Activated naive CD4-positive, alpha-beta T cell treated with anti-CD3 and anti-CD28 coated beads for 36 hours (primary cell): ENCODE measurements at regions not wholly inside any gene's neighbourhood (a gene's known extent, or its start where the extent isn't known, plus 50 kb on each side); places are given as distances from the start of the nearest gene placed in this dataset.
"Not testable (repeated sequence)": the region's sequence is repeated elsewhere in the genome, so short reads cannot be mapped to it uniquely, and the experiment has no call there.

ENCODE experiments used
- CTCF ChIA-PET: fragments of 350-600 bp; sonication (Branson Sonifier 250); formaldehyde crosslinking; loops from one replicate; lab custom pipeline; 2021; ENCODE audit warnings: antibody characterized with exemption; lab: Charles Lee
- DNase-seq: peaks from one replicate; pipeline ENCODE4 v3.0.0-alpha.2; 2020
- H3K27ac Mint-ChIP-seq: one replicate; pipeline ENCODE4 v1.8.0; 2021; ENCODE audit warnings: mild to moderate bottlenecking, mixed read lengths
- H3K27me3 Mint-ChIP-seq: one replicate; pipeline ENCODE4 v1.8.0; 2021; ENCODE audit warnings: low read depth, mixed read lengths
- H3K36me3 Mint-ChIP-seq: one replicate; pipeline ENCODE4 v1.8.0; 2021; ENCODE audit warnings: low read depth, mixed read lengths
- H3K4me1 Mint-ChIP-seq: one replicate; pipeline ENCODE4 v1.8.0; 2021; ENCODE audit warnings: low read depth, mixed read lengths
- H3K4me3 Mint-ChIP-seq: one replicate; pipeline ENCODE4 v1.8.0; 2021; ENCODE audit warnings: mild to moderate bottlenecking, moderate library complexity, mixed read lengths
- H3K9me3 Mint-ChIP-seq: one replicate; pipeline ENCODE4 v1.8.0; 2021; ENCODE audit warnings: mixed read lengths
- intact Hi-C: fragments of 100-400 bp; cut with micrococcal nuclease; formaldehyde crosslinking; loops from one replicate; pipeline ENCODE4 v1.15.1; 2023

DNA sequence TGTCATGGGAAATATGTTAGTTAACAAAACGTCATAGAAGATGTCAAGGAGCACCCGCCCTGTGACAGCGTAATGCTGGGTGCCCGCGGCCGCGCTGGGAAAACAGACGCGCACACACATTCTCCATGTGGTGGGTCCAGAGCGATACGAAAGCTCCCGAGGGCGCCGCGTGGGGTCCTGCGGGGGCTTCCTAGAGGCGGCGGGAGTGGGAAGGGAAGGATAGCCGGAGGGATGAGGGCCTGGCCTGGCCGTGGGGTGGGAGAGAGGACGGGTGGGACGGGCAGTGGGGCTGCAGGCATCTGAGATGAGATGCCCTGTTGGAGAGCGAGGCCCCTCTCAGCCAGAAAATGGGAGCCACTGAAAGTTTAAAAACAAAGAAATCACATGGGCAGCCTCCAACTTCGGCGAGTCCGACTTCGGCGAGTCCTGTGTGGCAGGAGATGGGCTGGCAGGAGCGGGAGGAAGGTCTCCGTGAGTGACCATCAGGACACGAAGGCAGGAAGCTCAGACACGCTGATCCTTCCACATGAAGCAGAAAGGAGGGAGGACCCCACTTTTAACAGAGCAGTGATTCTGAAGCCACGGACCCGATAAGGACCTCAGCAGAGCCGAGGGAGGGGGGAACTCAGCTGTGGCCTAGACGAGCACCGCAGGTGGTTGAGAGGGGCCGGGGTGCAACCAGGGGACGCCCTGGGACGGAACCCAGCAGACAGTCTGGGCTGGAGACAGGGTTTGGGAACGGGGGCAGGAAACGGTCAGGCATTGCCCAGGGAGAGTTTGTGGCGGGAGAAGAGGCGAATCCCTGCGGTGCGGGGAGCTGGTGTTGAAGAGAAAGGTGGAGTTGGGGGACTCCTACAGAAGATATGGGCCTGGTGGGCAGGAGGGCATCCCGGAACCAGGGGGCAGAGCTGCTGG, 114.1 kb upstream of the FRMD1 start:
- peaks cover 8% of the 10 kb centered on the region for H3K27me3 Mint-ChIP-seq
- CTCF ChIA-PET: no interaction called here
- no peak for DNase-seq
- no peaks in the 10 kb centered on the region for H3K9me3 Mint-ChIP-seq
- H3K4me1 Mint-ChIP-seq: no peaks in the 10 kb centered on the region
- no peaks in the 10 kb centered on the region for H3K36me3 Mint-ChIP-seq
- H3K27ac Mint-ChIP-seq: no peak overlapping the region
- intact Hi-C loops: no loop called here
- H3K4me3 Mint-ChIP-seq: no peak overlapping the region

DNA sequence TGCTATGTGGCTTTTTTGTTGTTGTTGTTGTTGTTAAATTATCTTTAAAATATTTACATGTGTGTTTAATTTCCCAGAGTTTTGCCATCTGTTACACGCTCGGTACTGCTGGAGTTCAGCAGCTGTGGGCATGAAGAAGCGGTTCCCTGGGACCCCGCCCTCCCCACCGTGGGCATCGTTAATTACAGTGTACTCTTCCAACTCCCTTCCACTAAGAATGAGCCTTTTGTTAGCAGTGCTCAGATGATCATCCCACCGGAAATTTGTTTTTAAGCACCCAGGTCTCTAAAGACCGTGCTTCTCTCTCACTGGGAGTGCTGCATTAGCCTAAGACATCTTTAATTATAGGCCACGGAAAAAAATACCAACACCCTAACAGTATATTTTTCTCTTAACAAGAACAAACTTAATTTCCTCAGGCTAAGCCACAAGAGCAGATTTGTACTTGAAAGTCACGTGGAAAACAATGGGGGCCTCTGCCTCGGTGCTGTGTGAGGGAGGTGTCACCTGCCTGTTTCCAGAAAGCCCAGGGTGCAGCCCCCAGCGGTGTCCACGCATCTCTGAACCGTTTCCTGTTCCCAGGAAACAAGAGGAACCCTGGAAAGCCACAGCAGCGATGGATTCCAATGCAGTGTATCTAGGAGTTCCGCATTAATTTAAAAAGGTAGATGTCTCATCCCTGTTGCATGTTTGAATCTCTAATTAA, 113.3 kb upstream of the FRMD1 start:
- H3K27ac Mint-ChIP-seq: no peak overlapping the region
- H3K36me3 Mint-ChIP-seq: no peaks in the 10 kb centered on the region
- no peak for DNase-seq
- intact Hi-C loops: no loop called here
- no peak overlapping the region for H3K4me3 Mint-ChIP-seq
- no peaks in the 10 kb centered on the region for H3K4me1 Mint-ChIP-seq
- CTCF ChIA-PET: no interaction called here
- H3K9me3 Mint-ChIP-seq: no peaks in the 10 kb centered on the region
- H3K27me3 Mint-ChIP-seq: peaks cover 8% of the 10 kb centered on the region

DNA sequence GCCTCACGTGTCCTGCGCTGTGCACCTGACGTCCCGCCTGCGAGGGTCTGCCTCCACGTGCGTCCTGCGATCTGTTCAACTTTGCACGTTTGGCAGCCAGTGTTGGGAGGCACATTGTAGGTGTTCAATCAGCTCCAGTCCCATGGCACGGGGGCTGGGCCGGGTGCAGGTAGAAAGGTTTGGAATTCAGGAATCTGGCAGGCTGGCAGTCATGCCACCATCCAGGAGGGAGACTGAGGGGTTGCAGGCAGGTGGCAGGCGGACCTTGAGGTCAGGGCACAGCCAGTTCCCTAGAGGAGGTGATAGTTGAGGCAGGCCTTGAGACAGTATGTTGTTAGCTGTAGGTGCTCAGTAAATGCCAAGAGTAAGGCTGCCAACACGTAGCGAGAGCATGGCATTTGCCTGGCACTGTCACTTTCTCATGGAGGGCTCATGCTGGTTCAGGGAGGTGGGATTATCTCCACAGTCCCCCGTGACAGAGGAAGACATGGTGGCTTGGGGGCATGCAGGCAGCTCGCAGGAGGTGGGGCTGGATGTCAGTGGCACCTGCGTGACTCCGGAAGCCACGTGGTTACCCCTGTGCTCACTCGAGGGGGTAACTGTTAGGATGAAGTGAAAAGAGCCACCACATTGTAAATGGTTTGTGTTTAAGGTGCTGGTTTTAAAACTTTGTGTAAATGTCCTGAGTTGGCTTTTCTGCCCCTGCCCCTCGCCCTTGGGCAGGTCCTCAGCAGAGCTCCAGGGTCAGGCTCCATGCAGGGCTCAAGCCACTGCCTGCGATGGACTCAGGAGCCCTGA, 111.8 kb upstream of the FRMD1 start:
- Mint-ChIP-seq H3K36me3 (no peaks in the 10 kb centered on the region), H3K9me3 (no peaks in the 10 kb centered on the region), H3K27me3 (peaks cover 8% of the 10 kb centered on the region), H3K4me1 (no peaks in the 10 kb centered on the region), H3K4me3 (no peak overlapping the region), H3K27ac (no peak overlapping the region)
- DNase-seq: no peak
- CTCF ChIA-PET: no interaction called here
- intact Hi-C loops: no loop called here

DNA sequence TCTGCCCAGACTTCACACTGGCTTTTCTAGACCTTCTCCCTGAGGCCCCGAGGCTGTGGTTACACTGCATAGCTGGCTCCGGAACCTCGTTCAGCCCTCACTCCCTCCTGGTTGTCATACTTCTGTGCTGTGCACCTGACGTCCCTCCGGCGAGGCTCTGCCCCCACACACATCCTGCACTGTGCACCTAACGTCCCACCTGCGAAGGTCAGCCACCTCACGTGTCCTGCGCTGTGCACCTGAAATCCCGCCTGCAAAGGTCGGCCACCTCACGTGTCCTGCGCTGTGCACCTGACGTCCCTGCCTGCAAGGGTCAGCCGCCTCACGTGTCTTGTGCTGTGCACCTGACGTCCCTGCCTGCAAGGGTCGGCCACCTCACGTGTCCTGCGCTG, 111.0 kb upstream of the FRMD1 start:
- no peak overlapping the region for H3K27ac Mint-ChIP-seq
- no peak for DNase-seq
- peaks cover 8% of the 10 kb centered on the region for H3K27me3 Mint-ChIP-seq
- no peaks in the 10 kb centered on the region for H3K9me3 Mint-ChIP-seq
- H3K36me3 Mint-ChIP-seq: no peaks in the 10 kb centered on the region
- intact Hi-C loops: no loop called here
- CTCF ChIA-PET: no interaction called here
- no peak overlapping the region for H3K4me3 Mint-ChIP-seq
- H3K4me1 Mint-ChIP-seq: no peaks in the 10 kb centered on the region

DNA sequence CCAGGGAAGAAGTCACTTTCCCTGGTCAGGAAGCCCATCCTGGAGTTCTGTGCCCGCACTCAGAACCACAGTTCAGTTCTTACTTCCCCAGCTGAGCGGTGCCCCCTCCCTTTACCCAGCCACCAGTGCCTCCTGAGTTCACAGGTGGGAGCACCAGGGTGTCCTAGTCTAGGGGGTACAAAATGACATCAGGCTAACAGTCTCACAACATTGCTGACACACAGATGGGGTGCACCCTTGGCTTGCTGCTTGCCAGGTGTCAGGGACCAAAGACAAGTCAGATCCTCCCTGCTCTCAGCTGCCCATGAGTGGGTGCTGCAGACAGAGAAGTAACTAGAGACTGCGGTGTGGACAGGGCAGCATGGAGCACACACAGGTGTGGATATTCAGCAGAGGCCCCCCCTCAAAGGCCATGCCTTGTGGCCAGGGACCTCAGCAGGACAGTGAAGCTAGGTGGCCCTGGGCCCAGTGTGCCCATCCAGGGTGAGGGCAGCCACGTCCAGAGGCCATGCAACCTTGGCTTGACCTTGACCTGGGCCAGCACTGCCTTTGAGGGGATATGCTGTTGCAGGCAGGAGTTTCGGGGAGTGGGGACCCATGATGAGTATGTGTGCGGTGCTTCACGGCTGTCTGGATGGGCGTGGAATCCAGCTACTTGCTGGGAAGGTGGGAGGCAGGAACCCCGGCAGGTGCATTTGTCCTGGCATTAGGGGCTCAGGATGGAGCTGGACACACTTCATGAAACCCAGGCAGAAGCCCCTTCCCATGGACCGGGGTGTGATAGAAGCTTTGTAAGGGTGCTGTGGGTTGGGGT, 110.4 kb upstream of the FRMD1 start:
- peaks cover 8% of the 10 kb centered on the region for H3K27me3 Mint-ChIP-seq
- intact Hi-C loops: no loop called here
- CTCF ChIA-PET: no interaction called here

DNA sequence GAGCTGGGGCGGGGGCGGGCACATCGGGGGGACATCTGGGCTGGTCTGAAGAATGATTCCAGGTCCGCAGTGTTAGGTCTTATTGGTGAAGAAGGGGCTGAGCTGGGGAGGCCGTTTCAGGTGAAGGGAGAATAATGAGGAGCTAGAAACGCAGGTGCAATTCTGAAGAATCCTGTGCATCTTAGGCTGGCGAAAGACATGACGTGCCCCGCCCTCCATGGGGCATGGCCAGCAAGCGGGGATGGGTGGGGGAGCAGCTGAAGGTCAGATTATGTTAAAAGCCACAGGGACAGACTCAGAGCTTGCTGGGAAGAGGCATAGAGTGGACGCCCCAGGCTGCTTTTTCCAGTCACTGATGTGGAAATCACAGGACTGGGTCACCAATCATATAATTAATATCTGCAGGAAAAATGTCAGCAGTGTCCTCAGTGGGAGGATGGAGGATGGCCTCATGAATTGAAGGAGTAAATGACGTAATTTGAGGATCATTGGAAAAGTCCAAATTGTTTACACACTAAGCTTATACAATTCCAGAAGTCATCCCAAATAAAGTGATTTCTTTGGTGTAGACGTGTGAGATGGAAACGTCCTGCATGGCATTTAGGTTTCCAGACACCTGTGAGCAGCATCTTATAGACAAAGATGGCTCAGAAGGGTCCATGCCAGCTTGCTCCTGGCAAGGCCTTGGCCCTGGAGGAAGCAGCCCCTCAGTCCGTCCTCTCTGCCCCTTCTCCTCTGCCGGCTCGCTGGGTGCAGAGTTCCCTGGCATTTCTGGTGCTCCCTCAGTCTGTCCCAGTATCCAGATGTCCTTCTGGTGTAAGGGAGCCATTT, 109.6 kb upstream of the FRMD1 start:
- Mint-ChIP-seq H3K27me3 (peaks cover 8% of the 10 kb centered on the region), H3K4me1 (no peaks in the 10 kb centered on the region), H3K4me3 (no peak overlapping the region), H3K27ac (no peak overlapping the region), H3K36me3 (no peaks in the 10 kb centered on the region), H3K9me3 (no peaks in the 10 kb centered on the region)
- intact Hi-C loops: no loop called here
- DNase-seq: no peak
- CTCF ChIA-PET: no interaction called here

More for the DNA sequence above, 110.4 kb upstream of the FRMD1 start:
- Mint-ChIP-seq H3K4me3 (no peak overlapping the region), H3K4me1 (no peaks in the 10 kb centered on the region), H3K27ac (no peak overlapping the region), H3K9me3 (no peaks in the 10 kb centered on the region), H3K36me3 (no peaks in the 10 kb centered on the region)
- DNase-seq: no peak

DNA sequence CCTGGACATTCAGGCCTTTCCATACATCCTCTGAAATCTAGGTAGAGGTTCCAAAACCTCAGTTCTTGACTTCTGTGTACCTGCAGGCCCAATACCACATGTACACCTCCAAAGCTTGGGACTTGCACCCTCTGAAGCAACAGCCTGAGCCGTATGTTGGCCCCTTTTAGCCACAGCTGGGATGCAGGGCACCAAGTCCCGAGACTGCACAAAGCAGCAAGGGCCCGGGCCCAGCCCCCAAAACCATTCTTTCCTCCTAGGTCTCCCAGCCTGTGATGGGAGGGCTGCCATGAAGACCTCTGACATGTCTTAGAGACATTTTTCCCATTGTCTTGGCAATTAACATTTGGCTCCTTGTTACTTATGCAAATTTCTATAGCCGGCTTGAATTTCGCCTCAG, 107.4 kb upstream of the FRMD1 start:
- intact Hi-C loops: no loop called here
- no peaks in the 10 kb centered on the region for H3K9me3 Mint-ChIP-seq
- no peaks in the 10 kb centered on the region for H3K4me1 Mint-ChIP-seq
- H3K27me3 Mint-ChIP-seq: peaks cover 2% of the 10 kb centered on the region
- no peak for DNase-seq
- no peak overlapping the region for H3K4me3 Mint-ChIP-seq
- H3K27ac Mint-ChIP-seq: no peak overlapping the region
- no peaks in the 10 kb centered on the region for H3K36me3 Mint-ChIP-seq
- CTCF ChIA-PET: no interaction called here

DNA sequence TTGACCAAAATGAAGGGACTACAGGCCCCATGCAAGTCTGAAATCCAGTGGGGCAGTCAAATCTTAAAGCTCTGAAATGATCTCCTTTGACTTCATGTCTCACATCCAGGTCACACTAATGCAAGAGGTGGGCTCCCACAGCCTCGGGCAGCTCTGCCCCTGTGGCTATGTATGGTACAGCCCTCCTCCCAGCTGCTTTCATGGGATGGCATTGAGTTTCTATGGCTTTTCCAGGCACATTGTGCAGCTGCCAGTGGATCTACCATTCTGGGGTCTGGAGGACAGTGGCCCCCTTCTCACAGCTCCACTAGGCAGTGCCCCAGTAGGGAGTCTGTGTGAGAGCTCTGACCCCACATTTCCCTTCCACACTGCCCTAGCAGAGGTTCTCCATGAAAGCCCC, 107.0 kb upstream of the FRMD1 start:
- intact Hi-C loops, H3K4me3 Mint-ChIP-seq, H3K27ac Mint-ChIP-seq, CTCF ChIA-PET, H3K4me1 Mint-ChIP-seq, H3K9me3 Mint-ChIP-seq, DNase-seq, H3K27me3 Mint-ChIP-seq, H3K36me3 Mint-ChIP-seq: not testable (repeated sequence)

DNA sequence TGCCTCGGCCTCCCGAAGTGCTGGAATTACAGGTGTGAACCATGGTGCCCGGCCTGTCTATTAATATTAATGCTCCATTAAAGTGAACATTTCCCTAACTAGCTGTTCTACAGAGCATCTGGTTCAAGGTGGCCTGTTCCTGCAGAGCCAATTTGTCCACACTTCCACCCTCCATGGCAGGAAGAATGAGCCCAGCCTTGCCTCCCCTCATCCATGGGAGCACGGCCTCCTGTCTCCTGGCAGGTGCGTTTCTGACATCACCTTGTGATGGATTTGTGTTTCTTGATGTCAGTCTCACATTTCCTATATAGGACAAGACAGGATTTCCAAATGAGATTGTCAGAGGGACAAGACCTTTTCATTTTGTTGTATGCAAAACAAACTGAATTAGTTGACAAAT, 105.7 kb upstream of the FRMD1 start:
- Mint-ChIP-seq H3K4me3 (no peak overlapping the region), H3K27ac (no peak overlapping the region), H3K4me1 (no peaks in the 10 kb centered on the region), H3K9me3 (no peaks in the 10 kb centered on the region), H3K27me3 (no peaks in the 10 kb centered on the region), H3K36me3 (no peaks in the 10 kb centered on the region)
- DNase-seq: no peak
- CTCF ChIA-PET: no interaction called here
- intact Hi-C loops: no loop called here

DNA sequence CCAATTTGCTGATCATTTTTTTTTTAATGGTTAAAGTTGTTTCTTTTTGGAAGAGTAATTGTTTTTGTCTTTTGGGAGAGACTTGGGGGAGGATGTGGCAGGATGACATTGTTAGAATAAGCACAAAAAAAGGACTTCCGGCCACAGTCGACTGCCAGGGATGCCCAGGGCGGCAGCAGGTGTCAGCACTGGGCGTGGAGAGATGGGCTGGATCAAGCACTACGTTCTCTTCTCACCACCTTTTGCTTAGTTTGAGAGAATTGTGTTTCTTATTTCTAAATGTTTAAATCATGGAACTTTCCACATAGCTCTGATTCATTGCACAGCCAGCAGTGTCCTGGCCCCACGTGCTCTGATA, 104.6 kb upstream of the FRMD1 start:
- no peaks in the 10 kb centered on the region for H3K9me3 Mint-ChIP-seq
- H3K27me3 Mint-ChIP-seq: no peaks in the 10 kb centered on the region
- intact Hi-C loops: no loop called here
- no peak overlapping the region for H3K4me3 Mint-ChIP-seq
- no peaks in the 10 kb centered on the region for H3K36me3 Mint-ChIP-seq
- DNase-seq: no peak
- CTCF ChIA-PET: no interaction called here
- no peaks in the 10 kb centered on the region for H3K4me1 Mint-ChIP-seq
- H3K27ac Mint-ChIP-seq: no peak overlapping the region

DNA sequence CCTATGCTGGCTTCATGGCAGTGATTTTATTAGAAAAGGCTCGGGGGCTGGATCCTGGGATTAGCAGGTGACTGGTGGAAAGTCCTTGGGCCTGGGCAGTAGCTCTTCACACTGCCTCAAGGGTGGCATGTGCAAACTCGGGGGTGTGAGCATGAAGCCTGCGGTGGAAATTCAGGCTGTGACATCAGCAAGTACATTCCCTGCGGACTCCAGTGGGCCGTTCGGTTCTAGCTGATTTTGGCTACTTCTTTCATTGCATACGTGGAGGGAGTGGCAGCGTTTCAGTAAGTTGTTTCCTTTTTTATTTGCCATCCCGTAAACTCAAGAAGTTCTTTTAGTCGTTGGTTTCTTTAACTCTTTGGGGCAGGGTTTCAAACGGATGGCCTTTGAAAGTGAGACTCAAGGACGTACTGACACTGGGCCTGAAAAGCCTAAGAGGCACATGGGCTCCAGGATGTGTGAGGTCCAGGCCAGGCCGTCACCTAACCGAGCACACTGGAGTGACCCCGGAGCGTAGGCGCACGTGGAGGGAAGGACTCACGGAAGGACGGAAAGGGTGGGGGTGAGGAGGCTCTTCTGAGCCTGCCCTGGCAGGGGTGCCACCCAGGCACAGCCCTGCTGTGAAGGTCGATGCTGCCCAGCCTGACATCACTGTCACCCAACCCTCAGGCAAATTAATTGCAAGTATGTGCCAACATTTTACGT, 104.0 kb upstream of the FRMD1 start:
- Mint-ChIP-seq H3K27ac (no peak overlapping the region), H3K27me3 (no peaks in the 10 kb centered on the region), H3K4me1 (no peaks in the 10 kb centered on the region), H3K36me3 (no peaks in the 10 kb centered on the region), H3K9me3 (no peaks in the 10 kb centered on the region), H3K4me3 (no peak overlapping the region)
- DNase-seq: no peak
- intact Hi-C loops: no loop called here
- CTCF ChIA-PET: no interaction called here
